Parathyroid adenoma (tissue), 2 donors: ENCODE measurements at regions not wholly inside any gene's neighbourhood (a gene's known extent, or its start where the extent isn't known, plus 50 kb on each side); places are given as distances from the start of the nearest gene placed in this dataset.
"Not testable (repeated sequence)": the region's sequence is repeated elsewhere in the genome, so short reads cannot be mapped to it uniquely, and the experiment has no call there.

Experiments
- H2AFZ ChIP-seq: fragments of 300-600 bp; sonication (generic); one replicate; pipeline ENCODE4 v1.7.0; 2017; ENCODE audit warnings: antibody characterized with exemption, mild to moderate bottlenecking
- H3K27ac ChIP-seq: fragments of 300-600 bp; sonication (generic); one replicate; pipeline ENCODE4 v1.7.0; 2017
- H3K27me3 ChIP-seq: fragments of 300-600 bp; sonication (generic); one replicate; pipeline ENCODE4 v1.7.0; 2017; ENCODE audit warnings: low read length; ENCODE audit not compliant: control insufficient read depth, insufficient read depth
- H3K36me3 ChIP-seq: fragments of 300-600 bp; sonication (generic); one replicate; pipeline ENCODE4 v1.7.0; 2017; ENCODE audit warnings: low read length; ENCODE audit not compliant: control insufficient read depth, insufficient read depth
- H3K4me1 ChIP-seq: fragments of 300-600 bp; sonication (generic); one replicate; pipeline ENCODE4 v1.7.0; 2017; ENCODE audit warnings: control low read depth
- H3K4me2 ChIP-seq: fragments of 300-600 bp; sonication (generic); one replicate; pipeline ENCODE4 v1.7.0; 2017; ENCODE audit warnings: low read length
- H3K4me3 ChIP-seq: fragments of 300-600 bp; sonication (generic); one replicate; pipeline ENCODE4 v1.7.0; 2017; ENCODE audit warnings: low read depth, low read length
- H3K79me2 ChIP-seq: fragments of 300-600 bp; sonication (generic); one replicate; pipeline ENCODE4 v1.7.0; 2017; ENCODE audit warnings: control low read depth
- H3K9ac ChIP-seq: fragments of 300-600 bp; sonication (generic); one replicate; pipeline ENCODE4 v1.7.0; 2017; ENCODE audit warnings: mild to moderate bottlenecking
- H3K9me3 ChIP-seq: fragments of 300-600 bp; sonication (generic); one replicate; pipeline ENCODE4 v1.7.0; 2017; ENCODE audit warnings: low read length; ENCODE audit not compliant: control insufficient read depth
- CTCF ChIP-seq: fragments of 300-600 bp; sonication (generic); IDR thresholded peaks from one replicate; pipeline ENCODE4 v1.7.0; 2017; ENCODE audit warnings: antibody characterized with exemption, mild to moderate bottlenecking
- donor health status: primary hyperparathyroidism.

GRCh38 chr22:25334162-25334490, 114.7 kb downstream of the CRYBB2 start:
- H2AFZ ChIP-seq = no peak overlapping the region
- no peak overlapping the region for H3K9ac ChIP-seq
- no peaks in the 10 kb centered on the region for H3K9me3 ChIP-seq
- no peaks in the 10 kb centered on the region for H3K36me3 ChIP-seq
- H3K27ac ChIP-seq = no peak overlapping the region
- H3K4me3 ChIP-seq = no peak overlapping the region
- H3K4me2 ChIP-seq = no peak overlapping the region
- no peaks in the 10 kb centered on the region for H3K27me3 ChIP-seq
- no peaks in the 10 kb centered on the region for H3K4me1 ChIP-seq
- no peaks in the 10 kb centered on the region for H3K79me2 ChIP-seq
- TF ChIP-seq CTCF = peak; percentile 20

- not testable (repeated sequence) for H3K27me3 ChIP-seq, H3K9me3 ChIP-seq, H2AFZ ChIP-seq, H3K4me3 ChIP-seq, H3K27ac ChIP-seq, H3K4me2 ChIP-seq, H3K9ac ChIP-seq, H3K79me2 ChIP-seq, H3K36me3 ChIP-seq, H3K4me1 ChIP-seq
Observed at GRCh38 chr22:25334631-25335030, 115.2 kb downstream of the CRYBB2 start.

GRCh38 chr22:25335276-25335675, 115.8 kb downstream of the CRYBB2 start:
- not testable (repeated sequence) for H3K27ac ChIP-seq, H3K9ac ChIP-seq, H3K79me2 ChIP-seq, H3K27me3 ChIP-seq, H3K9me3 ChIP-seq, H3K4me2 ChIP-seq, H3K4me1 ChIP-seq, H2AFZ ChIP-seq, H3K36me3 ChIP-seq, H3K4me3 ChIP-seq

- H3K36me3 ChIP-seq, H3K27me3 ChIP-seq, H2AFZ ChIP-seq, H3K4me1 ChIP-seq, H3K9ac ChIP-seq, H3K79me2 ChIP-seq, H3K4me3 ChIP-seq, H3K4me2 ChIP-seq, H3K27ac ChIP-seq, H3K9me3 ChIP-seq: not testable (repeated sequence)
Observed at GRCh38 chr22:25340536-25340935, 121.1 kb downstream of the CRYBB2 start.

- not testable (repeated sequence) for H3K4me3 ChIP-seq, H3K27me3 ChIP-seq, H3K27ac ChIP-seq, H3K36me3 ChIP-seq, H3K9ac ChIP-seq, H3K79me2 ChIP-seq, H3K4me1 ChIP-seq, H2AFZ ChIP-seq, H3K9me3 ChIP-seq, H3K4me2 ChIP-seq
Observed at GRCh38 chr22:25344366-25344765, 124.9 kb downstream of the CRYBB2 start.

- no peak overlapping the region for H2AFZ ChIP-seq
- no peaks in the 10 kb centered on the region for H3K4me1 ChIP-seq
- H3K9ac ChIP-seq = no peak overlapping the region
- no peak overlapping the region for H3K27ac ChIP-seq
- no peak overlapping the region for H3K4me2 ChIP-seq
- H3K36me3 ChIP-seq = no peaks in the 10 kb centered on the region
- H3K9me3 ChIP-seq = no peaks in the 10 kb centered on the region
- no peak overlapping the region for H3K4me3 ChIP-seq
- no peaks in the 10 kb centered on the region for H3K27me3 ChIP-seq
- TF ChIP-seq CTCF = no peak
- no peaks in the 10 kb centered on the region for H3K79me2 ChIP-seq
Observed at GRCh38 chr22:25346859-25347751, 127.7 kb downstream of the CRYBB2 start.

GRCh38 chr22:25347752-25348102, 128.3 kb downstream of the CRYBB2 start:
- Histone ChIP-seq H3K4me2 (no peak overlapping the region), H3K4me3 (no peak overlapping the region), H3K27me3 (no peaks in the 10 kb centered on the region), H3K9ac (no peak overlapping the region), H3K36me3 (no peaks in the 10 kb centered on the region), H3K27ac (no peak overlapping the region), H3K9me3 (no peaks in the 10 kb centered on the region), H3K79me2 (no peaks in the 10 kb centered on the region), H2AFZ (no peak overlapping the region), H3K4me1 (no peaks in the 10 kb centered on the region)
- no peak for TF ChIP-seq CTCF
